Esophagus muscularis mucosa (tissue), 4 donors: ENCODE measurements at regions not wholly inside any gene's neighbourhood (a gene's known extent, or its start where the extent isn't known, plus 50 kb on each side); places are given as distances from the start of the nearest gene placed in this dataset.

Experiments
- CTCF ChIP-seq, 3 experiments: fragments of 200-600 bp in 2 of 3; fragments of 450-650 bp in 1 of 3; sonication (generic) in 2 of 3; IDR thresholded peaks; one replicate each; pipeline ENCODE4 v1.5.1; 2017 to 2019; ENCODE audit warnings: antibody characterized with exemption in 3 of 3, mild to moderate bottlenecking in 2 of 3, moderate library complexity in 1 of 3
- EP300 ChIP-seq: sonication (generic); formaldehyde crosslinking; IDR thresholded peaks from one replicate; pipeline ENCODE4 v1.6.1; 2017; ENCODE audit warnings: antibody characterized with exemption
- POLR2A ChIP-seq: fragments of 450-650 bp; IDR thresholded peaks from one replicate; pipeline ENCODE4 v1.6.1; 2017; ENCODE audit warnings: antibody characterized with exemption, moderate library complexity, mild to moderate bottlenecking, low read depth
- POLR2AphosphoS5 ChIP-seq, 2 donors: sonication (generic); formaldehyde crosslinking; IDR thresholded peaks; one replicate each; pipeline ENCODE4 v1.6.1; 2017; ENCODE audit warnings: antibody characterized with exemption in 2 of 2

GRCh38 chr14:106820119-106820518 lies 1293.7 kb downstream of the TMEM121 start:
- TF ChIP-seq CTCF (IDR thresholded peaks at IDR 0.05): no peak
- TF ChIP-seq POLR2A: no peak
- TF ChIP-seq EP300: no peak
- TF ChIP-seq POLR2AphosphoS5 (IDR thresholded peaks at IDR 0.05): no peak
